Mesothelial cell of epicardium (in vitro differentiated cells): ENCODE measurements at regions not wholly inside any gene's neighbourhood (a gene's known extent, or its start where the extent isn't known, plus 50 kb on each side); places are given as distances from the start of the nearest gene placed in this dataset.

ENCODE experiments used
- DNase-seq, 2 experiments: peaks; one replicate each; pipeline ENCODE4 v3.0.0; 2021; ENCODE audit warnings: low spot score in 2 of 2; ENCODE audit not compliant: unreplicated experiment in 2 of 2
- H3K27ac Mint-ChIP-seq: 2 replicates; pipeline ENCODE4 v1.8.0; 2021; ENCODE audit warnings: mixed read lengths
- H3K27me3 Mint-ChIP-seq: 2 replicates; pipeline ENCODE4 v1.8.0; 2021; ENCODE audit warnings: low read depth, mixed read lengths
- H3K36me3 Mint-ChIP-seq: 2 replicates; pipeline ENCODE4 v1.8.0; 2021; ENCODE audit warnings: mixed read lengths
- H3K4me1 Mint-ChIP-seq: 2 replicates; pipeline ENCODE4 v1.8.0; 2021; ENCODE audit warnings: mixed read lengths
- H3K4me3 Mint-ChIP-seq: 2 replicates; pipeline ENCODE4 v1.8.0; 2021; ENCODE audit warnings: mild to moderate bottlenecking, moderate library complexity, mixed read lengths
- H3K9me3 Mint-ChIP-seq: 2 replicates; pipeline ENCODE4 v1.8.0; 2021; ENCODE audit warnings: mixed read lengths
- TF ChIP-seq, protein P1 (sequence below): fragments of 200-600 bp; sonication (generic); IDR thresholded peaks from one replicate; pipeline ENCODE4 v1.5.0; 2021; ENCODE audit warnings: antibody characterized with exemption; ENCODE audit not compliant: unreplicated experiment

DNA sequence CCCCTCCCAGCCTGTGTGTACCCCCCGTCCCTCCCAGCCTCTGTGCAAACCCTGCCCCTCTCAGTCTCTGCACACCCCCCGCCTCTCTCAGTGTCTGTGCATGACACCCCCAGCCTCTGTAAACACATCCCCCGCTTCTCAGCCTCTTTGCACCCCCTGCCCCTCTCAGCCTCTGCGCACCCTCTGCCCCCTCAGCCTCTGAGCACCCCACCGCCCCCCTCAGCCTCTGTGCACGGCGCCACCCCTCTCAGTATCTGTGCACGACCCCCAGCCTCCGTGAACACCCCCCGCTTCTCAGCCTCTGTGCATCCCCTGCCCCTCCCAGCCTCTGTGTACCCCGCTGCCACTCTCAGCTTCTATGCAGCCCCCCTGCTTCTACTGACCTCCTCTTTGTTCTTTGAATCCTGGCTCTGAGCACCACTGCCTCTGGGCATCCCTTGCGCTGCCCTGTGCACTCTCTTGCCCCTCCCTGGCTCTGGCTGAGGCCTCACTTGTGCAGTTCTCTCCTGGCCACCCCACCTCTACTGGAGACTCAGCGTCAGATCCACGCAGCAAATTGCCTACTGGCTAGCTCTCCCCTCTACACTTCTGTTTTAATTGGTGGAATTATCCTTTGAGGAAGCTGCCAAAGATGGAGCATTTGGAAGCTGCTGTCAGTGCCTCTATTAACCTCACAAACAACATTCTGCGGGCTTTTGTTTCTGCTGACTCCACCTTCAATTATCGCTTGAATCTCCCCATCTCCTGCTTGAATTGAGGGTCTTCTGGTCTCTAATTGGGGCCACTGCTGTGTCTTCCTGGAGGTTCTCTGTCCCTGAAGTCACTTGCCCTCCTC lies 838.6 kb downstream of the TBC1D22A start:
- TF ChIP-seq, protein P1, sequence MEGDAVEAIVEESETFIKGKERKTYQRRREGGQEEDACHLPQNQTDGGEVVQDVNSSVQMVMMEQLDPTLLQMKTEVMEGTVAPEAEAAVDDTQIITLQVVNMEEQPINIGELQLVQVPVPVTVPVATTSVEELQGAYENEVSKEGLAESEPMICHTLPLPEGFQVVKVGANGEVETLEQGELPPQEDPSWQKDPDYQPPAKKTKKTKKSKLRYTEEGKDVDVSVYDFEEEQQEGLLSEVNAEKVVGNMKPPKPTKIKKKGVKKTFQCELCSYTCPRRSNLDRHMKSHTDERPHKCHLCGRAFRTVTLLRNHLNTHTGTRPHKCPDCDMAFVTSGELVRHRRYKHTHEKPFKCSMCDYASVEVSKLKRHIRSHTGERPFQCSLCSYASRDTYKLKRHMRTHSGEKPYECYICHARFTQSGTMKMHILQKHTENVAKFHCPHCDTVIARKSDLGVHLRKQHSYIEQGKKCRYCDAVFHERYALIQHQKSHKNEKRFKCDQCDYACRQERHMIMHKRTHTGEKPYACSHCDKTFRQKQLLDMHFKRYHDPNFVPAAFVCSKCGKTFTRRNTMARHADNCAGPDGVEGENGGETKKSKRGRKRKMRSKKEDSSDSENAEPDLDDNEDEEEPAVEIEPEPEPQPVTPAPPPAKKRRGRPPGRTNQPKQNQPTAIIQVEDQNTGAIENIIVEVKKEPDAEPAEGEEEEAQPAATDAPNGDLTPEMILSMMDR = no peak
- peaks cover 4% of the 10 kb centered on the region for H3K36me3 Mint-ChIP-seq
- H3K9me3 Mint-ChIP-seq = peaks cover 53% of the 10 kb centered on the region
- H3K4me3 Mint-ChIP-seq = no peak overlapping the region
- no peak for DNase-seq
- no peaks in the 10 kb centered on the region for H3K27me3 Mint-ChIP-seq
- no peak overlapping the region for H3K27ac Mint-ChIP-seq
- no peaks in the 10 kb centered on the region for H3K4me1 Mint-ChIP-seq

DNA sequence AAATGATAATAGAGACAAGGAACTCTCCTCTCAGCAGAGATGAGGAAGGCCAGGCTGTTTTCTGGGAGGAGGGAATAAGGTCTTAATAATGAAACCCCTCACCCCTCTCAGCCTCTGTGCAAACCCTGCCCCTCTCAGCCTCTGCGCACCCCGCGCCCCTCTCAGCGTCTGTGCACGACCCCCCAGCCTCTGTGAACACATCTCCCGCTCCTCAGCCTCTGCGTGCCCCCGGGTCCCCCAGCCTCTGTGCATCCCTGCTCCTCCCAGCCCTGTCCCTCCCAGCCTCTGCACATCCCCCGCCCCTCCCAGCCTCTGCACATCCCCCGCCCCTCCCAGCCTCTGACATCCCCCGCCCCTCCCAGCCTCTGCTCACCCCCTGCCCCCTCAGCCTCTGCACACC lies 837.8 kb downstream of the TBC1D22A start:
- H3K36me3 Mint-ChIP-seq = peaks cover 4% of the 10 kb centered on the region

DNA sequence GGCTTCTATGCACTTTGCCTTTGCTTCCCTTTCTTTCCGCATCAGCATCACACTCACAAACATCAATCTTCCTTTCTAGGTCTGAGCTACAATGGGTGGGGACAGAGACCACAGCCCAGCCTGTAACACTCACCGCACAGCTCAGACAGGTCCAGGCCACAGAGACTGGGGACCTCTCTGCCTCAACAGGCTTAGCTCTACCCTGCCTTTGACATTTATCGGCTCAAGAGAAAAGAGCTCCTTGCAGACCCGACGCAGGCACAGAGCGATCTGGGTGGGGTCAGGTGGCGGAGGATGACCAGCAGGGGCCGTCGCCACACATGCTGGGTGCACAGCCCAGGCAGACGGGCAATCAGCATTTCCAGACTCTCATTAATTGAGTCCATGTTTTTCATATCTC lies 837.3 kb downstream of the TBC1D22A start:
- H3K27ac Mint-ChIP-seq = no peak overlapping the region
- TF ChIP-seq, protein P1 = no peak
- DNase-seq = no peak
- peaks cover 4% of the 10 kb centered on the region for H3K36me3 Mint-ChIP-seq
- H3K9me3 Mint-ChIP-seq = peaks cover 53% of the 10 kb centered on the region
- H3K27me3 Mint-ChIP-seq = no peaks in the 10 kb centered on the region
- H3K4me1 Mint-ChIP-seq = no peaks in the 10 kb centered on the region
- no peak overlapping the region for H3K4me3 Mint-ChIP-seq

More for the DNA sequence above, 837.8 kb downstream of the TBC1D22A start:
- Mint-ChIP-seq H3K9me3 (peaks cover 48% of the 10 kb centered on the region), H3K4me1 (no peaks in the 10 kb centered on the region), H3K27ac (no peak overlapping the region), H3K4me3 (no peak overlapping the region), H3K27me3 (no peaks in the 10 kb centered on the region)
- DNase-seq = no peak
- TF ChIP-seq, protein P1 = no peak

DNA sequence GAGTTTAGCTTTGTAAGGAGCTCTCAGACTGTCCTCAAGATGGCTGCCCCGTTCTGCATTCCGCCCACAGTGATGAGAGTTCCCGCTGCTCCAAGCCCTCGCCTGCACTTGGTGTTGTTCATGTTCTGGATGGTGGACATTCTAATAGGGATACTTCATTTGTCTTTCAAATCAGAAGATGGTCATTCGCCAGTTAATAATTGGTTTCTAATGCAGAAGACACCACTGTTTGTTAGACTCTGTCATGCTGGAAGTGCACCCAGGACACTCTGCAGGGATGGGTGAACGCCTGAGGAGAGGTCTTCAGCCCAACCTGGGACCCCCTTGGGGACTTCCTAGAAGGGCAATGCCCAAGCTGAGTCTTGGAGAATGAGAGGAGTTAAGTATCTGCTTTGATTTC lies 836.4 kb downstream of the TBC1D22A start:
- Mint-ChIP-seq H3K27ac (no peak overlapping the region), H3K4me1 (no peaks in the 10 kb centered on the region), H3K27me3 (no peaks in the 10 kb centered on the region), H3K4me3 (no peak overlapping the region), H3K36me3 (peaks cover 4% of the 10 kb centered on the region), H3K9me3 (peaks cover 47% of the 10 kb centered on the region)
- TF ChIP-seq, protein P1 = no peak
- DNase-seq = no peak

DNA sequence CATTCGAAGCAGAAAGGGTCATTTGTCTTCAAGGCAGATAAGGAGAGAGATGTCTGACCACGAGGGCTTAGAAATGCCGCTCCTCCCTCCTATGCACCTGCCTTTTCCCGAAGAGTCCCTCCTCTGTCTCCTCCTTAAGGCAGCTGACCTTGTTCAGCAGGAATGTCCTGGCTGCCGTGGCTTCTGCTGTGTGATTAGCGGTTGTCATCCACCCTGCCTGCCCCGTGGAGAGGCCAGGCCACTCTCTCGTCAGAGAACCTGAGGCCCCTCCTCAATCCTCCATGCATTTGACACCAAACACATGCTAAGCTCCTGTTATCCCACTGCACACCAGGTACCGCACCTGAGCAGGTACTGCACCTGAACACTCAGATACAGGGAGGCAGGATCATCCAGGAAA lies 834.6 kb downstream of the TBC1D22A start:
- no peaks in the 10 kb centered on the region for H3K27me3 Mint-ChIP-seq
- TF ChIP-seq, protein P1 = no peak
- no peak overlapping the region for H3K4me3 Mint-ChIP-seq
- DNase-seq = no peak
- H3K36me3 Mint-ChIP-seq = peaks cover 3% of the 10 kb centered on the region
- peaks cover 50% of the 10 kb centered on the region for H3K9me3 Mint-ChIP-seq
- no peak overlapping the region for H3K27ac Mint-ChIP-seq
- no peaks in the 10 kb centered on the region for H3K4me1 Mint-ChIP-seq
